OCI-LY1 (cell line): ENCODE measurements at regions not wholly inside any gene's neighbourhood (a gene's known extent, or its start where the extent isn't known, plus 50 kb on each side); places are given as distances from the start of the nearest gene placed in this dataset.

Experiments
- EZH2 ChIP-seq: fragments of 200-600 bp; sonication (generic), shearing (Covaris generic); IDR thresholded peaks from 2 replicates; pipeline ENCODE4 v1.8.0; 2017; ENCODE audit warnings: borderline replicate concordance, mixed run types, mild to moderate bottlenecking, antibody characterized with exemption, low read length, moderate library complexity, mixed read lengths
- TF ChIP-seq, protein P1 (sequence below): fragments of 200-600 bp; sonication (generic), shearing (Covaris generic); IDR thresholded peaks from 2 replicates; pipeline ENCODE4 v1.5.1; 2017; ENCODE audit warnings: mild to moderate bottlenecking, antibody characterized with exemption, low read length, moderate library complexity, mixed read lengths

DNA sequence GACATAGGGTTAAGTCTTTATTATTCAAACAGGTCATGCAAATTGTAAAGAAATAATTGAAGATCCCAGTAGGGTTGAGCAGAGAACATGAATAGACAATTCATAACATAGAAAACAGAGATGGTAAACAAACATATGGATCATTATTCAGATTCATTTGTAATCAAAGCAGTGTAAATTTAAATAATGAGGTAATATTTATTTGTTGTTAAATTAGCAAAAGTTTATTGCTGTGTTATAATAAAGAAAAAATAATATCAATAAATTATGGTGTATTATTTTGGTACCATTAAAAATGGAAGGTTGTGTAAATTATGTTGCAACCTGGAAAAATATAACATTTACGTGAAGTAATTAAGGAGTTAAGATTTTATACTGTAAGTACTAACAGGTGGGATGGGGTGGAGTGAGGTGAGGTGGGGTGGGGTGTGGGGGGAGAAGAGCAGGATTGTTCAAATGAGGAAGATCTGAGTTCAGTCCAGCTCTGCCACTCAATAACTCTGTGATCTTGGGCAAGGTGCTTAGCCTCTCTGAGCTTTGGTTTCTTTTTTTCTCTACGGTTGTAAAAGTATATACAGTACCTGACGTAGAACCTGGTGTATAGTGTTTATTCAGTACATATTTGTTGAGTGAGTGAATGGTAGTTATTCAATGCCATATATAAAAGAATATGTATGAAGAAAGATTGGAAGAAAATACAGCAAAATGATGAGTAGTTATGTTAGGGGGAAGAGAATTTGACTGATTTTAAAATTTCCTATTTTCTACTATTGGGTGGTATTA lies 140.3 kb upstream of the KIF26B start:
- TF ChIP-seq, protein P1, sequence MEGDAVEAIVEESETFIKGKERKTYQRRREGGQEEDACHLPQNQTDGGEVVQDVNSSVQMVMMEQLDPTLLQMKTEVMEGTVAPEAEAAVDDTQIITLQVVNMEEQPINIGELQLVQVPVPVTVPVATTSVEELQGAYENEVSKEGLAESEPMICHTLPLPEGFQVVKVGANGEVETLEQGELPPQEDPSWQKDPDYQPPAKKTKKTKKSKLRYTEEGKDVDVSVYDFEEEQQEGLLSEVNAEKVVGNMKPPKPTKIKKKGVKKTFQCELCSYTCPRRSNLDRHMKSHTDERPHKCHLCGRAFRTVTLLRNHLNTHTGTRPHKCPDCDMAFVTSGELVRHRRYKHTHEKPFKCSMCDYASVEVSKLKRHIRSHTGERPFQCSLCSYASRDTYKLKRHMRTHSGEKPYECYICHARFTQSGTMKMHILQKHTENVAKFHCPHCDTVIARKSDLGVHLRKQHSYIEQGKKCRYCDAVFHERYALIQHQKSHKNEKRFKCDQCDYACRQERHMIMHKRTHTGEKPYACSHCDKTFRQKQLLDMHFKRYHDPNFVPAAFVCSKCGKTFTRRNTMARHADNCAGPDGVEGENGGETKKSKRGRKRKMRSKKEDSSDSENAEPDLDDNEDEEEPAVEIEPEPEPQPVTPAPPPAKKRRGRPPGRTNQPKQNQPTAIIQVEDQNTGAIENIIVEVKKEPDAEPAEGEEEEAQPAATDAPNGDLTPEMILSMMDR, result no peak
- no peak for TF ChIP-seq EZH2
